ENCODE measurements at regions not wholly inside any gene's neighbourhood (a gene's known extent, or its start where the extent isn't known, plus 50 kb on each side); places are given as distances from the start of the nearest gene placed in this dataset.

DNA sequence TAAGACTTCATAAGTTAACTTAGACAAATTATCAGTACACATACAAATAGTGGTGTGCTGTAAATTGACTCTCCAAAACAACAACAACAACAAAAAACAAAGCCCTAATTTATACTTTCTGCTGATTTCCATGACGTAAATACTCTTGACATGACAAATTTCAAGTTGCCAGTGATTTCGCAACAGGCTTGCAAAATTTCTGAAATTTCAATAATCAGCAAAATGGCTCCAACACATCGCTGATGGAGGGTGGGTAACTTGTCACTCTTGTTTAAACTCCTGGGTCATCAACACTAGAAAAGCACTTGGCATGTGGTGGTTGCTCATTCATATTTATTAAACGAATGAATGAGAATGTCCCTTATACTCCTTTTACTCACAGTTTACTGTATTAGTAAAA is 205.2 kb upstream of the SATB1 start:
- TF ChIP-seq CTCF (IDR thresholded peaks at IDR 0.05), result no peak
- no peak for TF ChIP-seq ZFX (IDR thresholded peaks at IDR 0.05; ENCODE audit: borderline replicate concordance)
